GM19463 (cell line): ENCODE measurements at regions not wholly inside any gene's neighbourhood (a gene's known extent, or its start where the extent isn't known, plus 50 kb on each side); places are given as distances from the start of the nearest gene placed in this dataset.

ENCODE experiments used
- ATAC-seq: cut with Tn5 transposase; IDR thresholded peaks from one replicate; pipeline ENCODE4 v1.9.1; 2021; ENCODE audit warnings: mild to moderate bottlenecking, moderate library complexity; ENCODE audit not compliant: unreplicated experiment

- no peak for ATAC-seq
Observed at GRCh38 chr13:48181482-48182145, 51.4 kb upstream of the ITM2B start.

- no peak for ATAC-seq
Observed at GRCh38 chr13:48178126-48178525, 54.9 kb upstream of the ITM2B start.

- ATAC-seq = no peak
Observed at GRCh38 chr13:48176781-48177180, 56.2 kb upstream of the ITM2B start.

- ATAC-seq = no peak
Observed at GRCh38 chr13:48175185-48175584, 57.8 kb upstream of the ITM2B start.

- ATAC-seq = no peak
Observed at GRCh38 chr13:48167866-48168265, 65.1 kb upstream of the ITM2B start.

GRCh38 chr13:48165727-48166126, 67.3 kb upstream of the ITM2B start:
- no peak for ATAC-seq

GRCh38 chr13:48165063-48165462, 67.9 kb upstream of the ITM2B start:
- ATAC-seq = no peak

- no peak for ATAC-seq
Observed at GRCh38 chr13:48163061-48163460, 68.2 kb upstream of the MED4 start.

GRCh38 chr13:48162217-48162616, 67.3 kb upstream of the MED4 start:
- ATAC-seq = no peak

- no peak for ATAC-seq
Observed at GRCh38 chr13:48161530-48162179, 66.8 kb upstream of the MED4 start.

- ATAC-seq = no peak
Observed at GRCh38 chr13:48160606-48161278, 65.8 kb upstream of the MED4 start.

GRCh38 chr13:48159826-48160225, 64.9 kb upstream of the MED4 start:
- no peak for ATAC-seq

GRCh38 chr13:48159401-48159800, 64.5 kb upstream of the MED4 start:
- ATAC-seq = no peak

GRCh38 chr13:48158915-48159314, 64.0 kb upstream of the MED4 start:
- no peak for ATAC-seq

- ATAC-seq = peak; percentile 65
Observed at GRCh38 chr13:48158290-48158689, 63.4 kb upstream of the MED4 start.

- no peak for ATAC-seq
Observed at GRCh38 chr13:48156466-48156865, 61.6 kb upstream of the MED4 start.

GRCh38 chr13:48155848-48156247, 60.9 kb upstream of the MED4 start:
- no peak for ATAC-seq

- ATAC-seq = no peak
Observed at GRCh38 chr13:48154671-48155070, 59.8 kb upstream of the MED4 start.

- no peak for ATAC-seq
Observed at GRCh38 chr13:48153186-48153585, 58.3 kb upstream of the MED4 start.

- ATAC-seq = no peak
Observed at GRCh38 chr13:48151363-48152161, 56.7 kb upstream of the MED4 start.

- ATAC-seq = no peak
Observed at GRCh38 chr13:48148454-48148853, 53.5 kb upstream of the MED4 start.
